GM23248 (cell line): ENCODE measurements at regions not wholly inside any gene's neighbourhood (a gene's known extent, or its start where the extent isn't known, plus 50 kb on each side); places are given as distances from the start of the nearest gene placed in this dataset.

Source experiments
- EZH2 ChIP-seq: fragments of 200-600 bp; sonication (generic); IDR thresholded peaks from 2 replicates; pipeline ENCODE4 v1.6.1; 2018; ENCODE audit warnings: antibody characterized with exemption, mild to moderate bottlenecking; ENCODE audit not compliant: insufficient read depth, poor library complexity, severe bottlenecking
- EZH2phosphoT487 ChIP-seq: fragments of 200-600 bp; sonication (generic); IDR thresholded peaks from 2 replicates; pipeline ENCODE4 v1.6.1; 2018; ENCODE audit warnings: antibody characterized with exemption, moderate library complexity, mild to moderate bottlenecking, low read depth; ENCODE audit not compliant: insufficient read depth

DNA sequence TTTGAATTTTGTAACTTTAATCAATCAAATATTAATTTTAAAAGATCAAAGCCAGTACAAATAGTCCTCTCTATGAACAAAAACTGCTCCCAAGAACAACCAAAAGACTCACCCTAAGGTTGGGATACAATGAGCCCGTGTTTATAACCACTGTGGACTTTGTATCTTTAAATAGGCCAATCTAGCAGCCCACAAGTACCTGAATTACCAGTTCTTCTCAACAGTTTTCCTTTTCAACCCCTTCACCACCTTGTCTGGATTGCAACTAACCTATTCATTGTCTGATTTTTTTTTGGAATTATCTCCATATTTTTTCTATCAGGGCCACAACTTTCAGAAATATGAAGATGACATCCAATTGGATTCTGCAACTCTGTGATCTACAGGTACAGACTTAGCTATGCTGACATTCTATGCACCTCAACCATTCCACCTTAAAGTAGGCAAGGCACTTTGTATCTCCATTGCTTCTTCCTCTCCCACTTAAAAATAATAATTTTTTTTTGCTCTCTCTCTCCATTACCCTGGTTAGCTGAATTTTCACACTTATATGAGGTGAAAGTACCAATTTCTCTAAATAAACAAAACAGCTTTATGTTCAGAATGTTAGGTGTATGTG, 81.9 kb upstream of the MAPRE2 start:
- TF ChIP-seq EZH2phosphoT487 (no peak), EZH2 (no peak)
